Ovary (tissue), 7 donors: ENCODE measurements at regions not wholly inside any gene's neighbourhood (a gene's known extent, or its start where the extent isn't known, plus 50 kb on each side); places are given as distances from the start of the nearest gene placed in this dataset.
"Not testable (repeated sequence)": the region's sequence is repeated elsewhere in the genome, so short reads cannot be mapped to it uniquely, and the experiment has no call there.

Source experiments
- DNase-seq, 5 donors: peaks; one replicate each; pipeline ENCODE4 v3.0.0-alpha.2; 2019 to 2020
- H3K27ac ChIP-seq, 2 donors: fragments of 200-600 bp; one replicate each; pipeline versions ENCODE4 v1.5.1 to v1.8.0; 2019 to 2022
- H3K27me3 ChIP-seq: fragments of 200-600 bp; one replicate; pipeline ENCODE4 v1.8.0; 2022
- H3K36me3 ChIP-seq: fragments of 200-600 bp; sonication (generic); one replicate; pipeline ENCODE4 v1.5.1; 2019
- H3K4me1 ChIP-seq: one replicate; pipeline ENCODE4 v1.8.1; 2013; ENCODE audit warnings: mild to moderate bottlenecking, moderate library complexity; ENCODE audit not compliant: insufficient read depth
- H3K4me3 ChIP-seq: fragments of 200-600 bp; sonication (generic); one replicate; pipeline ENCODE4 v1.5.1; 2017
- H3K9me3 ChIP-seq, 2 donors: fragments of 200-600 bp in 1 of 2; sonication (generic) in 1 of 2; one replicate each; pipeline versions ENCODE4 v1.5.1 to v1.8.1; 2013 to 2019; ENCODE audit warnings: mild to moderate bottlenecking in 1 of 2, moderate library complexity in 1 of 2
- CTCF ChIP-seq, 3 donors: fragments of 450-650 bp in 2 of 3; fragments of 200-600 bp in 1 of 3; IDR thresholded peaks; one replicate each; pipeline versions ENCODE4 v1.5.1 to v1.8.0; 2016 to 2022; ENCODE audit warnings: antibody characterized with exemption in 3 of 3, mild to moderate bottlenecking in 1 of 3
- EP300 ChIP-seq: sonication (generic); formaldehyde crosslinking; IDR thresholded peaks from one replicate; pipeline ENCODE4 v1.6.1; 2017; ENCODE audit warnings: antibody characterized with exemption
- POLR2A ChIP-seq: fragments of 450-650 bp; IDR thresholded peaks from one replicate; pipeline ENCODE4 v1.6.1; 2017; ENCODE audit warnings: antibody characterized with exemption, mild to moderate bottlenecking, moderate library complexity
- WGBS, 3 donors: extraction: QIAGEN DNeasy Blood & Tissue Kit in 1 of 3; methylation state at CpG; one replicate each; pipeline versions ENCODE4 v1.1.5 to v1.1.7; 2013 to 2017; 5-methylcytosine and 5-hydroxymethylcytosine counted together
- intact Hi-C, 4 donors: fragments of 100-400 bp; cut with DNase I; formaldehyde crosslinking; loops; one replicate each; pipeline versions ENCODE4 v1.11.0 to v1.15.1; 2022 to 2023
- donor health status: DM: no; HTN: no; CAD: no; lungs with moderate emphysema.
- donor health status: DM: no; HTN: no; CAD: no.
- donor health status: Bipolar disorder and iron deficiency.
- donor health status: DM: no; HTN: no; CAD: no.
- donor health status: DM: yes; HTN: yes; CAD: no.

GRCh38 chr7:120005720-120006119 lies 267.3 kb upstream of the KCND2 start:
- H3K27me3 ChIP-seq: no peaks in the 10 kb centered on the region
- intact Hi-C loops: no loop called here
- no peak for DNase-seq
- H3K4me1 ChIP-seq: no peaks in the 10 kb centered on the region
- H3K27ac ChIP-seq: no peak overlapping the region
- WGBS, 3 donors: 90 to 94% (median 92%) methylated on average over 6 of the region's 6 CpGs
- no peak overlapping the region for H3K4me3 ChIP-seq
- no peak for TF ChIP-seq POLR2A
- no peak for TF ChIP-seq CTCF (IDR thresholded peaks at IDR 0.05)
- no peak for TF ChIP-seq EP300
- no peaks in the 10 kb centered on the region for H3K9me3 ChIP-seq
- no peaks in the 10 kb centered on the region for H3K36me3 ChIP-seq

GRCh38 chr7:120014301-120014700 lies 258.7 kb upstream of the KCND2 start:
- DNase-seq, H3K4me3 ChIP-seq, H3K27me3 ChIP-seq, intact Hi-C loops, H3K9me3 ChIP-seq, H3K27ac ChIP-seq, H3K4me1 ChIP-seq, H3K36me3 ChIP-seq: not testable (repeated sequence)
- WGBS, 3 donors: 91 to 95% (median 94%) methylated on average over 5 of the region's 5 CpGs

GRCh38 chr7:120014925-120015465 lies 258.0 kb upstream of the KCND2 start:
- no peaks in the 10 kb centered on the region for H3K27me3 ChIP-seq
- H3K9me3 ChIP-seq: no peaks in the 10 kb centered on the region
- H3K4me3 ChIP-seq: no peak overlapping the region
- DNase-seq: no peak
- H3K27ac ChIP-seq: no peak overlapping the region
- WGBS, 3 donors: 50 to 60% (median 57%) methylated on average over 4 of the region's 4 CpGs
- H3K36me3 ChIP-seq: no peaks in the 10 kb centered on the region
- intact Hi-C loops: no loop called here
- TF ChIP-seq CTCF (IDR thresholded peaks at IDR 0.05) (no peak), EP300 (no peak), POLR2A (no peak)
- H3K4me1 ChIP-seq: no peaks in the 10 kb centered on the region

GRCh38 chr7:120021085-120021484 lies 251.9 kb upstream of the KCND2 start:
- Histone ChIP-seq H3K27me3 (no peaks in the 10 kb centered on the region), H3K27ac (no peak overlapping the region), H3K4me3 (no peak overlapping the region), H3K9me3 (no peaks in the 10 kb centered on the region), H3K36me3 (no peaks in the 10 kb centered on the region), H3K4me1 (no peaks in the 10 kb centered on the region)
- no peak for TF ChIP-seq EP300
- no peak for TF ChIP-seq CTCF (IDR thresholded peaks at IDR 0.05)
- TF ChIP-seq POLR2A: no peak
- intact Hi-C loops: no loop called here
- 84 to 96% (median 93%) methylated on average over 1 of the region's 1 CpG for WGBS, 3 donors
- DNase-seq: no peak

- no peak overlapping the region for H3K27ac ChIP-seq
- no peaks in the 10 kb centered on the region for H3K9me3 ChIP-seq
- H3K4me1 ChIP-seq: no peaks in the 10 kb centered on the region
- TF ChIP-seq POLR2A (no peak), CTCF (IDR thresholded peaks at IDR 0.05) (no peak), EP300 (no peak)
- DNase-seq: no peak
- H3K4me3 ChIP-seq: no peak overlapping the region
- intact Hi-C loops: no loop called here
- H3K36me3 ChIP-seq: no peaks in the 10 kb centered on the region
- no peaks in the 10 kb centered on the region for H3K27me3 ChIP-seq
- 67 to 74% (median 69%) methylated on average over 4 of the region's 4 CpGs for WGBS, 3 donors
These were observed 249.3 kb upstream of the KCND2 start for GRCh38 chr7:120023494-120024167.
